ENCODE measurements at regions not wholly inside any gene's neighbourhood (a gene's known extent, or its start where the extent isn't known, plus 50 kb on each side); places are given as distances from the start of the nearest gene placed in this dataset.

DNA sequence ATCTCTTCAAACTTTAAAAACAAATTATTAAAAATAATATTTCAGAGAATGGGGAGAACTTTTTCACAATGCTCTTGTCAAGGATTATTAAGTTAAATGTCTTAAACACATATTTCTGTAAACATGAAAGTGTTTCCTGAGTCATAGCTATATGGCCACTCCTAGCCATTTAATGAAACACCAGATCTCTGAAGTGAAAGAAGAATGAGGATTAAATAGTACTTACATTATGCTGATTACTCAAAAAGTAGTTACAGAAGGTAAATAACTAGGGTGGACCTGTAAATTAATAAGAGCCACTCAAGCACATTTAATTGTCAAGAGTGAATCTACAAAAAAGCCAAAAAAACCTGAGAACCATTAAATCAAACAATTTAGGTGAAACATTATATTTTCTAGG, 57.6 kb upstream of the GALNT7 start:
- no peak for TF ChIP-seq SUZ12 (IDR thresholded peaks at IDR 0.05)
- no peak for TF ChIP-seq BHLHE40 (IDR thresholded peaks at IDR 0.05; ENCODE audit: borderline replicate concordance)
- TF ChIP-seq ZNF384 (IDR thresholded peaks at IDR 0.05): no peak
- no peak for TF ChIP-seq FOXM1 (IDR thresholded peaks at IDR 0.05; ENCODE audit: borderline replicate concordance)
- TF ChIP-seq ARNT (IDR thresholded peaks at IDR 0.05): no peak

All from HEK293T (cell line).